SK-N-SH treated with all-trans-retinoic acid at 6 μM for 48 hours (cell line): ENCODE measurements at regions not wholly inside any gene's neighbourhood (a gene's known extent, or its start where the extent isn't known, plus 50 kb on each side); places are given as distances from the start of the nearest gene placed in this dataset.
"Not testable (repeated sequence)": the region's sequence is repeated elsewhere in the genome, so short reads cannot be mapped to it uniquely, and the experiment has no call there.

ENCODE experiments used
- ATAC-seq: fragments of 200-7000 bp; cut with Tn5 transposase; 3 replicates; pipeline ENCODE4 v1.9.1; 2020; ENCODE audit warnings: mild to moderate bottlenecking, moderate library complexity
- ARNTL ChIP-seq: fragments of 450-650 bp; formaldehyde crosslinking; IDR thresholded peaks from 2 replicates; pipeline ENCODE4 v1.5.0; 2020; ENCODE audit warnings: low read depth, mild to moderate bottlenecking, moderate library complexity, borderline replicate concordance
- BACH2 ChIP-seq: fragments of 250-450 bp; sonication (Bioruptor Pico); IDR thresholded peaks from 2 replicates; pipeline ENCODE4 v1.9.0; 2021; ENCODE audit warnings: mild to moderate bottlenecking, borderline replicate concordance
- CSDC2 ChIP-seq: fragments of 250-450 bp; sonication (Bioruptor Pico); IDR thresholded peaks from 2 replicates; pipeline ENCODE4 v1.5.0; 2020; ENCODE audit warnings: mild to moderate bottlenecking, moderate library complexity
- ESRRG ChIP-seq: fragments of 250-450 bp; sonication (Bioruptor Pico); IDR thresholded peaks from 2 replicates; pipeline ENCODE4 v1.6.1; 2021; ENCODE audit warnings: mild to moderate bottlenecking
- GLIS3 ChIP-seq: fragments of 250-450 bp; sonication (Bioruptor Pico); IDR thresholded peaks from 2 replicates; pipeline ENCODE4 v1.5.0; 2020; ENCODE audit warnings: mild to moderate bottlenecking, moderate library complexity
- ISL1 ChIP-seq: fragments of 250-450 bp; sonication (Bioruptor Pico); IDR thresholded peaks from 2 replicates; pipeline ENCODE4 v2.1.2; 2022; ENCODE audit warnings: mild to moderate bottlenecking, moderate library complexity
- OSR1 ChIP-seq: fragments of 250-450 bp; sonication (Bioruptor Pico); IDR thresholded peaks from 2 replicates; pipeline ENCODE4 v1.8.0; 2022; ENCODE audit warnings: moderate library complexity, mild to moderate bottlenecking, inconsistent platforms
- PPARA ChIP-seq: fragments of 250-450 bp; sonication (Bioruptor Pico); IDR thresholded peaks from 2 replicates; pipeline ENCODE4 v1.5.0; 2020; ENCODE audit warnings: mild to moderate bottlenecking, borderline replicate concordance
- RARB ChIP-seq: fragments of 250-450 bp; sonication (Bioruptor Pico); IDR thresholded peaks from 2 replicates; pipeline ENCODE4 v1.8.0; 2021; ENCODE audit warnings: mild to moderate bottlenecking, moderate library complexity
- SNAI2 ChIP-seq: fragments of 250-450 bp; sonication (Bioruptor Pico); IDR thresholded peaks from 2 replicates; pipeline ENCODE4 v1.5.0; 2020; ENCODE audit warnings: mild to moderate bottlenecking, moderate library complexity
- TCF4 ChIP-seq: fragments of 250-450 bp; sonication (Bioruptor Pico); IDR thresholded peaks from 2 replicates; pipeline ENCODE4 v1.8.0; 2021; ENCODE audit warnings: mild to moderate bottlenecking, moderate library complexity, borderline replicate concordance
- TOX ChIP-seq: fragments of 250-450 bp; sonication (Bioruptor Pico); IDR thresholded peaks from 2 replicates; pipeline ENCODE4 v1.8.0; 2021; ENCODE audit warnings: mild to moderate bottlenecking, moderate library complexity, borderline replicate concordance
- ZC3H10 ChIP-seq: fragments of 250-450 bp; sonication (Bioruptor Pico); IDR thresholded peaks from 2 replicates; pipeline ENCODE4 v1.5.1; 2021; ENCODE audit warnings: mild to moderate bottlenecking, moderate library complexity
- ZFP3 ChIP-seq: fragments of 250-450 bp; sonication (Bioruptor Pico); IDR thresholded peaks from 2 replicates; pipeline ENCODE4 v1.5.0; 2020; ENCODE audit warnings: mild to moderate bottlenecking, moderate library complexity
- ZFP30 ChIP-seq: fragments of 450-650 bp; formaldehyde crosslinking; IDR thresholded peaks from 2 replicates; pipeline ENCODE4 v1.5.0; 2022; ENCODE audit warnings: mild to moderate bottlenecking, moderate library complexity
- ZNF565 ChIP-seq: fragments of 450-650 bp; formaldehyde crosslinking; conservative IDR thresholded peaks from 2 replicates; pipeline ENCODE4 v1.5.0; 2020; ENCODE audit warnings: low read depth, mild to moderate bottlenecking, moderate library complexity
- ZNF70 ChIP-seq: fragments of 450-650 bp; formaldehyde crosslinking; IDR thresholded peaks from 2 replicates; pipeline ENCODE4 v1.5.0; 2020; ENCODE audit warnings: mild to moderate bottlenecking, moderate library complexity
- ZNF8 ChIP-seq: fragments of 450-650 bp; formaldehyde crosslinking; IDR thresholded peaks from 2 replicates; pipeline ENCODE4 v1.5.0; 2020; ENCODE audit warnings: mild to moderate bottlenecking, moderate library complexity
- TF ChIP-seq, protein P1 (sequence below): fragments of 250-450 bp; sonication (Bioruptor Pico); IDR thresholded peaks from 2 replicates; pipeline ENCODE4 v1.5.1; 2021; ENCODE audit warnings: mild to moderate bottlenecking, moderate library complexity
- TF ChIP-seq, protein P2 (sequence below): fragments of 250-450 bp; sonication (Bioruptor Pico); IDR thresholded peaks from 2 replicates; pipeline ENCODE4 v1.5.1; 2020; ENCODE audit warnings: low read depth, mild to moderate bottlenecking, moderate library complexity
- TF ChIP-seq, protein P3 (sequence below): fragments of 250-450 bp; sonication (Bioruptor Pico); IDR thresholded peaks from 2 replicates; pipeline ENCODE4 v1.5.0; 2020; ENCODE audit warnings: mild to moderate bottlenecking, moderate library complexity
- TF ChIP-seq, protein P4 (sequence below): fragments of 250-450 bp; sonication (Bioruptor Pico); IDR thresholded peaks from 2 replicates; pipeline ENCODE4 v1.8.0; 2021; ENCODE audit warnings: low read depth, mild to moderate bottlenecking, moderate library complexity, borderline replicate concordance

DNA sequence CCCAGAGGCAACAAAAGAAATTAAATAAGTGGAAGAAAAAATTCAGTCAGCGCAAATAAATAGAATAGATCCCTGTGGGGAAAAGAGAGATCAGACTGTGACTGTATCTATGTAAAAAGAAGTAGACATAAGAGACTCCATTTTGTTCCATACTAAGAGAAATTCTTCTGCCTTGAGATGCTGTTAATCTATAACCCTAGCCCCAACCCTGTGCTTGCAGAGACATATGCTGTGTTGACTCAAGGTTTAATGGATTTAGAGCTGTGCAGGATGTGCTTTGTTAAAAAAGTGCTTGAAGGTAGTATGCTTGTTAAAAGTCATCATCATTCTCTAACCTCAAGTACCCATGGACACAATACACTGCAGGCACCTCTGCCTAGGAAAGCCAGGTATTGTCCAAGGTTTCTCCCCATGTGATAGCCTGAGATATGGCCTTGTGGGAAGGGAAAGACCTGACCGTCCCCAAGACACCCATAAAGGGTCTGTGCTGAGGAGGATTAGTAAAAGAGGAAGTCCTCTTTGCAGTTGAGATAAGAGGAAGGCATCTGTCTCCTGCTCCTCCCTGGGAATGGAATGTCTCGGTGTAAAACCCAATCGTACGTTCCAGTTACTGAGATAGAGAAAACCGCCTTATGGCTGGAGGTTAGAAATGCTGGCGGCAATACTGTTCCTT lies 161.8 kb downstream of the GPX5 start:
- ATAC-seq: not testable (repeated sequence)

DNA sequence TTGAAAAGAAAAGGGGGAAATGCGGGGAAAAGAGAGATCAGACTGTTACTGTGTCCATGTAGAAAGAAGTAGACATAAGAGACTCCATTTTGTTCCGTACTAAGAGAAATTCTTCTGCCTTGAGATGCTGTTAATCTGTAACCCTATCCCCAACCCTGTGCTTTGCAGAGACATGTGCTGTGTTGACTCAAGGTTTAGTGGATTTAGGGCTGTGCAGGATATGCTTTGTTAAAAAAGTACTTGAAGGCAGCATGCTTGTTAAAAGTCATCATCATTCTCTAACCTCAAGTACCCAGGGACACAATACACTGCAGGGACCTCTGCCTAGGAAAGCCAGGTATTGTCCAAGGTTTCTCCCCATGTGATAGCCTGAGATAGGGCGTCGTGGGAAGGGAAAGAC lies 166.3 kb downstream of the GPX5 start:
- not testable (repeated sequence) for ATAC-seq

DNA sequence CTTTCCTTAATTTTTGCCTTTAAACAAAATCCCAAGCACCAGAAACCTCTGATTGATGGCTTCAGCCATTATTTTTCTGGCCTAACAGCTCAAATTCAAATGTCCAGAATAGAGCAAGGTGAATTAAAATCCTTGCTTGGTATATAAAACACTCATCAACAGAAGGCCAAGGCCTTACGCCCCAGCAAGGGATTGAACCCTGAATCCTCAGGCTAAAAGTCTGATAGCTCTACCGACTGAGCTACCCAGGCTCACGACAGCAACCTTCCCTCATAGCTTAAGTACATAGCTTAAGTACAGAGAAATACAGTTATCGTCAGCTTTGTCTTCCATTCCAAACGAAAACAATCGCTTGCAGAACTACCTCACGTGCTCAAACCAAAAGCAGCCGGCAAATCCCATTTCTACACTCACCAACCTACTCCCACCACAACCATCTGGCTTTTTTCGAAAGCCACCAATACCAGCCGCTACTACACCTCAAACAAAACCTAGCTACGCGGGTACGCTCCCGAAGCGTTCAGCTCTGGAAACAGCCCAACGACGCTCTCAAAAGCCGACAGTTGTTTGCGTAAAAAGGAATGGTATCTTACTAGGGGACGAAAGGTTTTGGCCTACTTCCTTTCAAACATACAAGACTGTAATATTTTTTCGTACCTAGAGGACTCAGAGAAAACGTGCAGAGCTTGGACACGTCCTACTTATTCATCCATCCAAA lies 167.5 kb downstream of the GPX5 start:
- no peak for TF ChIP-seq ZNF70 (CRISPR knock-in tag)
- TF ChIP-seq BACH2: no peak
- TF ChIP-seq ZNF8 (CRISPR knock-in tag): no peak
- TF ChIP-seq ESRRG: no peak
- no peak for TF ChIP-seq ARNTL (CRISPR knock-in tag)
- no peak for TF ChIP-seq CSDC2 (CRISPR knock-in tag)
- no peak for TF ChIP-seq ZFP30 (CRISPR knock-in tag)
- no peak for TF ChIP-seq GLIS3 (CRISPR knock-in tag)
- no peak for TF ChIP-seq SNAI2 (CRISPR knock-in tag)
- TF ChIP-seq, protein P1, sequence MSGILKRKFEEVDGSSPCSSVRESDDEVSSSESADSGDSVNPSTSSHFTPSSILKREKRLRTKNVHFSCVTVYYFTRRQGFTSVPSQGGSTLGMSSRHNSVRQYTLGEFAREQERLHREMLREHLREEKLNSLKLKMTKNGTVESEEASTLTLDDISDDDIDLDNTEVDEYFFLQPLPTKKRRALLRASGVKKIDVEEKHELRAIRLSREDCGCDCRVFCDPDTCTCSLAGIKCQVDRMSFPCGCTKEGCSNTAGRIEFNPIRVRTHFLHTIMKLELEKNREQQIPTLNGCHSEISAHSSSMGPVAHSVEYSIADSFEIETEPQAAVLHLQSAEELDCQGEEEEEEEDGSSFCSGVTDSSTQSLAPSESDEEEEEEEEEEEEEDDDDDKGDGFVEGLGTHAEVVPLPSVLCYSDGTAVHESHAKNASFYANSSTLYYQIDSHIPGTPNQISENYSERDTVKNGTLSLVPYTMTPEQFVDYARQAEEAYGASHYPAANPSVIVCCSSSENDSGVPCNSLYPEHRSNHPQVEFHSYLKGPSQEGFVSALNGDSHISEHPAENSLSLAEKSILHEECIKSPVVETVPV (CRISPR knock-in tag): no peak
- no peak for TF ChIP-seq ZC3H10 (CRISPR knock-in tag)
- no peak for TF ChIP-seq PPARA (CRISPR knock-in tag)
- no peak for TF ChIP-seq ZNF565 (CRISPR knock-in tag)
- TF ChIP-seq, protein P2, sequence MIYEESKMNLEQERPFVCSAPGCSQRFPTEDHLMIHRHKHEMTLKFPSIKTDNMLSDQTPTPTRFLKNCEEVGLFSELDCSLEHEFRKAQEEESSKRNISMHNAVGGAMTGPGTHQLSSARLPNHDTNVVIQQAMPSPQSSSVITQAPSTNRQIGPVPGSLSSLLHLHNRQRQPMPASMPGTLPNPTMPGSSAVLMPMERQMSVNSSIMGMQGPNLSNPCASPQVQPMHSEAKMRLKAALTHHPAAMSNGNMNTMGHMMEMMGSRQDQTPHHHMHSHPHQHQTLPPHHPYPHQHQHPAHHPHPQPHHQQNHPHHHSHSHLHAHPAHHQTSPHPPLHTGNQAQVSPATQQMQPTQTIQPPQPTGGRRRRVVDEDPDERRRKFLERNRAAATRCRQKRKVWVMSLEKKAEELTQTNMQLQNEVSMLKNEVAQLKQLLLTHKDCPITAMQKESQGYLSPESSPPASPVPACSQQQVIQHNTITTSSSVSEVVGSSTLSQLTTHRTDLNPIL (CRISPR knock-in tag): no peak
- TF ChIP-seq ISL1: no peak

DNA sequence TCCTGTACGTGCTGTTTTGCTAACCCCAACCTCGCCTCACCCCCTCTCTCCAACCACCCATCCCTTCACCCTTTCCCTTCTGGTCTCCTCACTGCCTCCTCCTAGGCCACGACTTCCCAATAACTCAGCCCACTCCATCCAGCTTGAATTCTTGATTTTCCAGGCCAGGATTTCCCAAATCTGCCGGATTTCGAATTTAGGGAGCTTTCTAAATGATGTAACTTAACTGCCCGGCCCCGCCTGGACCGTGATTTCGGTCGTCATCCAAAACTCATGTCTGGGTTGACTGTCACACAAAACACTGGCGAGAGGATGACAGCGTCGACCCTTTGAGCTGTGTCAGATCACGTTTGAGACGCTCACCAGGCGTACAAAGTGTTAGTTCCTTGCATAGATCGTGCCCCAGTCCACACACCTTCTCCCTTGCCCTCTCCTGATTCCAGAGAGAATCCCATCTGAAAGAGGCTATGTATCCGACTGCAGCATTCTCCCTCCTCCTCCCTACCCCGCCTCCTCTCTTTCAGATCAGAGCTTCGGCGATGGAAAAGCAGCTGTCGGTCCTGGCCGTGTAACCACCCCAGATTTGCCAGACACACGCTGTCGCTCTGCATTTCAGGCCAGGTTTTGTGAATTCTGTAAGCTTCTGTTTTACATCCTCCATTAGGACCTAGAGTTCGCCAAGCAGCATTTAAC lies 168.2 kb downstream of the GPX5 start:
- ATAC-seq: no peak; the same call in 2 of the 3 replicates
- TF ChIP-seq ZFP3 (CRISPR knock-in tag): no peak
- no peak for TF ChIP-seq TOX (CRISPR knock-in tag)
- no peak for TF ChIP-seq PPARA (CRISPR knock-in tag)
- TF ChIP-seq ZFP30 (CRISPR knock-in tag): no peak
- TF ChIP-seq GLIS3 (CRISPR knock-in tag): no peak
- TF ChIP-seq, protein P2 (CRISPR knock-in tag): no peak
- TF ChIP-seq OSR1: no peak
- TF ChIP-seq, protein P1 (CRISPR knock-in tag): no peak
- TF ChIP-seq, protein P3, sequence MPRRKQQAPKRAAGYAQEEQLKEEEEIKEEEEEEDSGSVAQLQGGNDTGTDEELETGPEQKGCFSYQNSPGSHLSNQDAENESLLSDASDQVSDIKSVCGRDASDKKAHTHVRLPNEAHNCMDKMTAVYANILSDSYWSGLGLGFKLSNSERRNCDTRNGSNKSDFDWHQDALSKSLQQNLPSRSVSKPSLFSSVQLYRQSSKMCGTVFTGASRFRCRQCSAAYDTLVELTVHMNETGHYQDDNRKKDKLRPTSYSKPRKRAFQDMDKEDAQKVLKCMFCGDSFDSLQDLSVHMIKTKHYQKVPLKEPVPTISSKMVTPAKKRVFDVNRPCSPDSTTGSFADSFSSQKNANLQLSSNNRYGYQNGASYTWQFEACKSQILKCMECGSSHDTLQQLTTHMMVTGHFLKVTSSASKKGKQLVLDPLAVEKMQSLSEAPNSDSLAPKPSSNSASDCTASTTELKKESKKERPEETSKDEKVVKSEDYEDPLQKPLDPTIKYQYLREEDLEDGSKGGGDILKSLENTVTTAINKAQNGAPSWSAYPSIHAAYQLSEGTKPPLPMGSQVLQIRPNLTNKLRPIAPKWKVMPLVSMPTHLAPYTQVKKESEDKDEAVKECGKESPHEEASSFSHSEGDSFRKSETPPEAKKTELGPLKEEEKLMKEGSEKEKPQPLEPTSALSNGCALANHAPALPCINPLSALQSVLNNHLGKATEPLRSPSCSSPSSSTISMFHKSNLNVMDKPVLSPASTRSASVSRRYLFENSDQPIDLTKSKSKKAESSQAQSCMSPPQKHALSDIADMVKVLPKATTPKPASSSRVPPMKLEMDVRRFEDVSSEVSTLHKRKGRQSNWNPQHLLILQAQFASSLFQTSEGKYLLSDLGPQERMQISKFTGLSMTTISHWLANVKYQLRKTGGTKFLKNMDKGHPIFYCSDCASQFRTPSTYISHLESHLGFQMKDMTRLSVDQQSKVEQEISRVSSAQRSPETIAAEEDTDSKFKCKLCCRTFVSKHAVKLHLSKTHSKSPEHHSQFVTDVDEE: no peak
- TF ChIP-seq ESRRG: no peak
- no peak for TF ChIP-seq ISL1
- no peak for TF ChIP-seq ARNTL (CRISPR knock-in tag)
- TF ChIP-seq CSDC2 (CRISPR knock-in tag): no peak
- no peak for TF ChIP-seq BACH2
- no peak for TF ChIP-seq TCF4 (CRISPR knock-in tag)
- TF ChIP-seq ZNF565 (CRISPR knock-in tag): no peak
- TF ChIP-seq, protein P4, sequence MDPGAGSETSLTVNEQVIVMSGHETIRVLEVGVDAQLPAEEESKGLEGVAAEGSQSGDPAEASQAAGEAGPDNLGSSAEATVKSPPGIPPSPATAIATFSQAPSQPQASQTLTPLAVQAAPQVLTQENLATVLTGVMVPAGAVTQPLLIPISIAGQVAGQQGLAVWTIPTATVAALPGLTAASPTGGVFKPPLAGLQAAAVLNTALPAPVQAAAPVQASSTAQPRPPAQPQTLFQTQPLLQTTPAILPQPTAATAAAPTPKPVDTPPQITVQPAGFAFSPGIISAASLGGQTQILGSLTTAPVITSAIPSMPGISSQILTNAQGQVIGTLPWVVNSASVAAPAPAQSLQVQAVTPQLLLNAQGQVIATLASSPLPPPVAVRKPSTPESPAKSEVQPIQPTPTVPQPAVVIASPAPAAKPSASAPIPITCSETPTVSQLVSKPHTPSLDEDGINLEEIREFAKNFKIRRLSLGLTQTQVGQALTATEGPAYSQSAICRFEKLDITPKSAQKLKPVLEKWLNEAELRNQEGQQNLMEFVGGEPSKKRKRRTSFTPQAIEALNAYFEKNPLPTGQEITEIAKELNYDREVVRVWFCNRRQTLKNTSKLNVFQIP (CRISPR knock-in tag): no peak
- no peak for TF ChIP-seq RARB (CRISPR knock-in tag)

More for the DNA sequence above, 167.5 kb downstream of the GPX5 start:
- no peak for ATAC-seq
